Spinal cord (tissue), 9 donors: ENCODE measurements at regions not wholly inside any gene's neighbourhood (a gene's known extent, or its start where the extent isn't known, plus 50 kb on each side); places are given as distances from the start of the nearest gene placed in this dataset.

Experiments
- DNase-seq, 6 donors: peaks; one replicate each; pipeline versions ENCODE4 v3.0.0 to v3.0.0-alpha.2; 2013 to 2015; ENCODE audit warnings: low spot score in 6 of 6, low read depth in 4 of 6
- H3K27ac ChIP-seq: one replicate; pipeline ENCODE4 v1.5.1; 2013; ENCODE audit warnings: low read depth, low read length, control low read depth
- H3K27me3 ChIP-seq: one replicate; pipeline ENCODE4 v1.6.1; 2013; ENCODE audit warnings: low read length; ENCODE audit not compliant: control insufficient read depth, insufficient read depth
- H3K36me3 ChIP-seq: one replicate; pipeline ENCODE4 v1.6.1; 2013; ENCODE audit warnings: low read length; ENCODE audit not compliant: control insufficient read depth, insufficient read depth
- H3K4me1 ChIP-seq: one replicate; pipeline ENCODE4 v1.6.1; 2013; ENCODE audit warnings: low read length; ENCODE audit not compliant: control insufficient read depth, insufficient read depth
- H3K4me3 ChIP-seq: one replicate; pipeline ENCODE4 v1.5.1; 2013; ENCODE audit warnings: low read depth, low read length, control low read depth
- H3K9me3 ChIP-seq: one replicate; pipeline ENCODE4 v1.6.1; 2013; ENCODE audit warnings: low read length; ENCODE audit not compliant: control insufficient read depth, insufficient read depth
- WGBS: methylation state at CpG from one replicate; pipeline ENCODE4 v1.1.5; 2013; ENCODE audit warnings: missing lambda C conversion rate; ENCODE audit not compliant: insufficient coverage; 5-methylcytosine and 5-hydroxymethylcytosine counted together
- donor health status: healthy.

DNA sequence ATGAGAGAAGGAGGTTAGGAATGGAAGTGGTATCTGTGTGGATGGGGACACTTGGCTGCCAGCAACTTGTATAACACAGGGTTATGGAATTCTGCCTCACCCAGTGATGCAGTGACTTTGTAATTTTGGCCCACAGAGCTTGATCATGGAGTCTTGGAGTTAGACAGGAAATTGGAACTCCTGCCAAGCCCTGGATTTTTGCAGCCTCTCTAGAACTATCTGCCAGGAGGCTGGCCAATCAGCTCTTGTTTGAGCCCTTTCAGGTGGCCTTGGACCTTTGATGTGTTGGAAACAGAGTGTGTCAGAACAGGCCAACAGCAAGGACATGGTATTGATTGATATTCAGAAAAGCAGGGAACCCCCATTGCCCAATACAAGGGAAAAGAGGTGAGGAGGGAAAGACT lies 157.7 kb upstream of the GGTLC1 start:
- H3K27ac ChIP-seq, result no peak overlapping the region
- H3K36me3 ChIP-seq, result no peaks in the 10 kb centered on the region
- no peaks in the 10 kb centered on the region for H3K27me3 ChIP-seq
- H3K4me3 ChIP-seq, result no peak overlapping the region
- H3K9me3 ChIP-seq, result no peaks in the 10 kb centered on the region
- H3K4me1 ChIP-seq, result no peaks in the 10 kb centered on the region
- no peak for DNase-seq

DNA sequence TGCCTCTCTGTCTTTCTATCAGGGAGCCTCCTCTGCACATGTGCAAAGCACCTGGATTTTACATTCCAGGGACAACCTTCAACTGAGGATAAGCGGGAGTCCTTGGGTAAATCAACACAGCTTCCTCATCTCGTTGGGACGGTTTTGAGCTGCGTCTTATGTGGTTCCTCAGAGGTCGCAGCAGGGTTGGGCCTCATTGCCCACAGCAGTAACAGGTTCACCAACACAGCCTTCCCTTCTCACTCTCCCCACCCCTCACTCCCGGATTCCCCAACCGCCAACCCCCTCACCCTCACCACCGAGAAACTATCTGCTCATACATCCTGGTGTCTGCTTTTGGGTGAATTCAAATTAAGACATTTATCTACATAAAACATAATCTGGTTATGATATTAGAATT lies 155.8 kb upstream of the GGTLC1 start:
- WGBS, result 80% methylated on average over 5 of the region's 8 CpGs
- no peaks in the 10 kb centered on the region for H3K36me3 ChIP-seq
- no peaks in the 10 kb centered on the region for H3K27me3 ChIP-seq
- H3K27ac ChIP-seq, result no peak overlapping the region
- no peaks in the 10 kb centered on the region for H3K4me1 ChIP-seq
- no peaks in the 10 kb centered on the region for H3K9me3 ChIP-seq
- DNase-seq, result no peak
- no peak overlapping the region for H3K4me3 ChIP-seq

DNA sequence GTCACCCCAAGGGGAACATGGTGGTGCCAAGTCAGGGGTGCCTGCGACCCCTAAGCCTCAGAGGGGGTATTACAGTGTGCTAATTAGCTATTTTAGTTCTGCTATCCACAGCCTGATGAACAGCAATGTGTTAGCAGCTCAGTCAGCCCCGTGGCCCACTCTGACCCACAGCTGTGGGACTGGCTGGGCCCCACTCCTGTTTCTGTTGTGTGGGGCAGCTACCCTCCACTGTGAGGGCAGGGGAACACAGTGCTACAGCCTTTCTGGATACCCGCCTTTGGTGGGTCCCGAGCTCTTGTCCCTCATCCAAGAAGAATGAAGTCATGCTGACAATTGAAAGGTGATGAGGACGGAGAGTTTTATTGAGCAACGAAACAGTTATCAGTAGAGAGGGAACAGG lies 152.5 kb upstream of the GGTLC1 start:
- Histone ChIP-seq H3K4me3 (no peak overlapping the region), H3K9me3 (no peaks in the 10 kb centered on the region), H3K27ac (no peak overlapping the region), H3K27me3 (no peaks in the 10 kb centered on the region), H3K4me1 (peaks cover 5% of the 10 kb centered on the region), H3K36me3 (no peaks in the 10 kb centered on the region)
- DNase-seq, result no peak
- 91% methylated on average over 4 of the region's 6 CpGs for WGBS

DNA sequence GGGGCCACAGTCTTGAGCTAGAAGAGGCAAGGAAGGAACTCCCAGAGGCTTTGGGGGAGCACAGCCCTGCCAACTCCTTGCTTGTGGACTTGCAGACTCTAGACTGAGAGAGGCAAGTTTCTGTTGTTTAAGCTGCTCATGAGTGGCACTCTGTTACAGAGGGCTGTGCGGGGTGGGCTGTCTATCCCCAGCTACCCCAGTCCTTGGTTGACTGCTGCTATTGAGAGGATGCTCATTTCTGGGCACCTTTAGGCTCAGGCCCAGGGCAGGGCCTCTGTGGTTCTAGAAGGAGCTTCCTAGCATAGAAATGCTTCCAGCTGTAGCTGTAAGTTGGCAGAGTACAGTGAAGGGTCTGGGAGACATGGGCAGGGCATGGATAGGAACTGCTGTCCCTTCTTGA lies 151.3 kb upstream of the GGTLC1 start:
- H3K27ac ChIP-seq, result no peak overlapping the region
- H3K27me3 ChIP-seq, result no peaks in the 10 kb centered on the region
- 83% methylated on average over 1 of the region's 1 CpG for WGBS
- no peak for DNase-seq
- no peaks in the 10 kb centered on the region for H3K9me3 ChIP-seq
- H3K36me3 ChIP-seq, result no peaks in the 10 kb centered on the region
- H3K4me1 ChIP-seq, result peaks cover 14% of the 10 kb centered on the region
- no peak overlapping the region for H3K4me3 ChIP-seq

DNA sequence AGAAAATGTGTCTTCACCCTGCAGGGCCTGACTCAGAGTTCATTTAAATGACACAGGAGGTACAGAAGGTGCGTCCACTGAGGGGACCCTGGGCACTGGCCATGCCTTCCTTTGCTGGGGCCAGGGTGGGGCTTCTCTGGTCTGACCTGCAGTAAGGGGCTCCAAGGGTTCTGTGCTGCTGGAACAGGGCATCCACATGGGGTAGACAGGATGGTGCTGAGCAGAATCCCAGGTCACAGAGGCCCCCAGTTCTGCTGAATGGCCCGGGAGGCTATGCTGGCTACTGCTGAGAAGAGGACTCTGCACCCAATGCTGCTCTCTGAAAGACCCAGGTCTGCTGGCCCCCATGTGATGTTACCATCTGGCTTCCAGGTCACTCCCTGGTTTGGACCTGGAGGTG lies 150.4 kb upstream of the GGTLC1 start:
- Histone ChIP-seq H3K9me3 (no peaks in the 10 kb centered on the region), H3K27me3 (no peaks in the 10 kb centered on the region), H3K27ac (no peak overlapping the region), H3K36me3 (no peaks in the 10 kb centered on the region), H3K4me3 (no peak overlapping the region), H3K4me1 (peaks cover 16% of the 10 kb centered on the region)
- no peak for DNase-seq
- 95% methylated on average over 2 of the region's 2 CpGs for WGBS

DNA sequence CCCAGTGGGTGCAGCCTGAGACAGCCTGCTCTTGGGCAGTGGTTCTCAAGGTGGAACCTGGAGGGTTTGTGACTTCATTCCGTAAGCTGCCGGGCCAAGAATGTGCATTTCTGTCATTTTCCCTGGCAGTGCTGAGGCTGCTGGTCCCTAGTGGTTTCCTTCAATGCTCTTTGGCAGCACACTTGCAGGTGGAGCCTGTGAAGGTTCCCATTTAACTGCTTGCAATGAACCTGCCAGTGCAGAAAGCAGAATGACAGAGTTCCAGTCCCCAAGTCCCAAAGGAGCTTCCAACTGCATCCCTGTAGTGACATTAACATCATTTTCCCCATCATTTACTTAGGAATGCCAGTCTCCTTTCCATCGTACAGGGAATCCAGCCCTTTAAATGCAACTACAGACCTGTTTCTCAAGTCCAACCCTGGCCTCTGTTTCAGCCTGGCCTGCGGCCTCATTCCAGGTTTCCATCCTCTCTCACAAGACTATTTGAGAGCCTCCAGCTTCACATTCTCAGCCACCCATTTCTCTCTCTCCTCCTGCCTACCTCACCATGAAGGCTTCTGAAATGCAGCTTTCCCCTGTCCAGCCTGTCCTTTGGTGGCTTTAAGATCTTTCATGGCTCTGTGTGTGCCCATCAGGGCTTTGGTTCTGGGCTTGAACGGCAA lies 149.7 kb upstream of the GGTLC1 start:
- H3K4me1 ChIP-seq, result peaks cover 16% of the 10 kb centered on the region
- 71% methylated on average over 5 of the region's 5 CpGs for WGBS
- no peak overlapping the region for H3K27ac ChIP-seq
- H3K9me3 ChIP-seq, result no peaks in the 10 kb centered on the region
- H3K36me3 ChIP-seq, result no peaks in the 10 kb centered on the region
- peak in 1 of 6 donors; percentile 72 for DNase-seq
- H3K4me3 ChIP-seq, result no peak overlapping the region
- no peaks in the 10 kb centered on the region for H3K27me3 ChIP-seq

DNA sequence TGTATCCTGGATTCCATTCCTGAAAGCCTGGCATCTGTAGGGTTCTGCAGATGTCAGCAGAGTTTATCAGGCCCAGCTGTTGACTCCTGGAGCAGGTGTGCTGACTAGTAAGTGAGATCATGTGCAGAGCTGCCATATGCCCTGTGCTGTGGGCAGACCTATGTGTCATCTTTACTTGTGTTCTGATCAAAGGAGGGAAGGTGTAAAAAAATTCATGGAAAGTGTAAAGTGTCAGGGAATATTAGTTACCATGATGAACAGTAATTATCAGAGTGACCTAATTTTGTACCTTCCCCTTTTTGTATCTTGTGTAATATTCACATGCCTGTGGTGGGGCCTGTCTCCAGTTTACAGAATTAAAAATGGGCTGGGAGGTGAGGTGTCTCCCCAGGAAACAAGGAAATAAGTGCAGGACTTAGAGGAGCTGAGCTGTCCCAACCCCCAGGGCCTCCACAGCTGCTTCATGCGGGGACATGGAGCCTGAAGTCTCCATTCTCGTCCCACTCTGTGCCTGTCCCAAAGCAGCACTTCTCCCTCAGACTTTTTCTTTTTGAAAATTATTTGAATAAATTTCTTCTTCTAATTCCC lies 148.2 kb upstream of the GGTLC1 start:
- no peak for DNase-seq
- Histone ChIP-seq H3K4me3 (no peak overlapping the region), H3K4me1 (peaks cover 16% of the 10 kb centered on the region), H3K27ac (no peak overlapping the region), H3K36me3 (no peaks in the 10 kb centered on the region), H3K27me3 (no peaks in the 10 kb centered on the region), H3K9me3 (no peaks in the 10 kb centered on the region)
- WGBS, result no CpG with 5 or more reads among the region's 2 CpGs

DNA sequence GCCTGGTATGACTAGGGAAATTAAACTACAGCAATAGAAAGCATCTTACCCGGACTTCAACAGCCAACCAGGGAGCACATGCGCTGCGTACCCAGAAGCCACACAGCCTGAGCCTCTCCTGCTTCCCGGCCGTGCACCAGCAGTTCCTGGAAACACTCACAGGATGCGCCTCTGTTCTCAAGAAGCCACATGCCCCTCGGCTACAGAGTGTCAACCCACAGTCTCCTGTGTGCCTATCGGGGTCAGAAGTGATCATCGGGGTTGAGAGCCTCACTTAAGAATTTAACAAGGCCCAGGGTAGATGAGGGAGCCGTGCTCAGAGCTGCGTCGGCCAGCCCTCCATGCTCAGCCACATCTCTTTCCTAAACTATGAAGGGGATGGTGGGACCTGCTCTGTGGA lies 147.2 kb upstream of the GGTLC1 start:
- Histone ChIP-seq H3K4me3 (no peak overlapping the region), H3K4me1 (peaks cover 16% of the 10 kb centered on the region), H3K27me3 (no peaks in the 10 kb centered on the region), H3K9me3 (no peaks in the 10 kb centered on the region), H3K36me3 (no peaks in the 10 kb centered on the region), H3K27ac (no peak overlapping the region)
- DNase-seq, result peak in 2 of 6 donors; percentile 19 to 86
- 76% methylated on average over 10 of the region's 12 CpGs for WGBS

DNA sequence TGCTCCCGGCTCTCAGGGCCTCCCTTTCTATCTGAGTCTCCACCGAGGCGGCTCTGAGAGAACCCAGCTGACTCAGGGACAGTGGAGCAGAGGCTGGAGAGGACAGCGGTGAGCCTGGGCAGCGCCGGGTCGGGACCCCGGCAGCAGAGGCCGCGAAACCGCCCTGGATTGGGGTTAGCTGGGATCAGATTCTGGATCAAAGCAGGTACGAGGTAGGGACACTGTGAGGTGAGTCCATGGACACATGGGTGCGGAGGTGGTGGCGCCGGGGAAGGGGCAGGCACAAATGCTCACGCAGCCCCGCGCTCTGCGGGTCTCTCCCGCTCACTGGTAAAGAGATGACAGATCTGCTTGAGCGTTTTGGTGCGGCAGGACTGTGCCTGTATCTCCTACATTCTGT lies 146.4 kb upstream of the GGTLC1 start:
- no peaks in the 10 kb centered on the region for H3K36me3 ChIP-seq
- no peak overlapping the region for H3K4me3 ChIP-seq
- H3K9me3 ChIP-seq, result no peaks in the 10 kb centered on the region
- no peak for DNase-seq
- H3K27me3 ChIP-seq, result no peaks in the 10 kb centered on the region
- 95% methylated on average over 22 of the region's 22 CpGs for WGBS
- peaks cover 16% of the 10 kb centered on the region for H3K4me1 ChIP-seq
- no peak overlapping the region for H3K27ac ChIP-seq

DNA sequence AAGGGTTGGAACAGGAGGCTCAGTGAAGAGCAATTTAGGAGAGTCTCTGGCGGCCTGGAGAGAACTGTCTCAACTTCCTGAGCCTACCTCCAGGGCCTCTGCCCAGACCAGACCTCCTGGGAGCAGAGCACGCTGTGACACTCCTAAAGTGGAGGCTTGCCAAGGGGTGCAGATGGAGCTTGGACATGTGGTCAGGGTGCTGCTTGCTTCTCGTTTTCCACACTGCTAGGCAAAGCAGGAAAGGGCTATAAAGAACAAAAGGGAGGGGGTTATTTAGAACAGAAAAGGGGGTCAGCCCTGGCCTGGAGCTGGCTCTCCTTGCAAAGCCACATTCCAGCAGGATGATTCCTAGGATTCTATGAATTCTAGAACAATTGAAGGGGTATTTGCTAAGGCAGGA lies 145.7 kb upstream of the GGTLC1 start:
- Histone ChIP-seq H3K27me3 (no peaks in the 10 kb centered on the region), H3K4me3 (no peak overlapping the region), H3K27ac (no peak overlapping the region), H3K9me3 (no peaks in the 10 kb centered on the region), H3K4me1 (peaks cover 16% of the 10 kb centered on the region), H3K36me3 (no peaks in the 10 kb centered on the region)
- DNase-seq, result no peak
- 57% methylated on average over 2 of the region's 3 CpGs for WGBS
